ENCODE measurements at regions not wholly inside any gene's neighbourhood (a gene's known extent, or its start where the extent isn't known, plus 50 kb on each side); places are given as distances from the start of the nearest gene placed in this dataset.
"Not testable (repeated sequence)": the region's sequence is repeated elsewhere in the genome, so short reads cannot be mapped to it uniquely, and the experiment has no call there.

GRCh38 chr7:42636380-42636779 lies 275.5 kb downstream of the C7orf25 start:
- not testable (repeated sequence) for TF ChIP-seq CTCF, POLR2AphosphoS5, POLR2A, EP300 (IDR thresholded peaks at IDR 0.05)

Data from gastroesophageal sphincter (tissue), 3 donors.